Stimulated activated naive CD8-positive, alpha-beta T cell treated with anti-CD3 and anti-CD28 coated beads, Interleukin-15, Interleukin-2, amounts not matched to agents 100 U/mL and 50 U/mL, for 24 hours (primary cell): ENCODE measurements at regions not wholly inside any gene's neighbourhood (a gene's known extent, or its start where the extent isn't known, plus 50 kb on each side); places are given as distances from the start of the nearest gene placed in this dataset.

Experiments used
- ATAC-seq: fragments of 150-1000 bp; cut with Tn5 transposase; one replicate; pipeline ENCODE4 v1.10.0; 2021
- DNase-seq: peaks from one replicate; pipeline ENCODE4 v3.0.0; 2021

GRCh38 chr15:96672629-96673028 lies 342.1 kb downstream of the NR2F2 start:
- ATAC-seq (no peak), DNase-seq (no peak)

GRCh38 chr15:96678386-96678785 lies 347.9 kb downstream of the NR2F2 start:
- ATAC-seq: no peak

GRCh38 chr15:96687388-96688107 lies 357.0 kb downstream of the NR2F2 start:
- no peak for ATAC-seq

More at GRCh38 chr15:96678386-96678785, 347.9 kb downstream of the NR2F2 start:
- DNase-seq: no peak

GRCh38 chr15:96690733-96691132 lies 360.2 kb downstream of the NR2F2 start:
- ATAC-seq: no peak
- no peak for DNase-seq

More at GRCh38 chr15:96687388-96688107, 357.0 kb downstream of the NR2F2 start:
- no peak for DNase-seq

- ATAC-seq: no peak
These were observed 362.3 kb downstream of the NR2F2 start for GRCh38 chr15:96692826-96693225.

GRCh38 chr15:96693515-96693914 lies 363.0 kb downstream of the NR2F2 start:
- no peak for ATAC-seq
- DNase-seq: no peak

More at GRCh38 chr15:96692826-96693225, 362.3 kb downstream of the NR2F2 start:
- DNase-seq: no peak

GRCh38 chr15:96693990-96694517 lies 363.6 kb downstream of the NR2F2 start:
- ATAC-seq (no peak), DNase-seq (no peak)

GRCh38 chr15:96695426-96695825 lies 364.9 kb downstream of the NR2F2 start:
- ATAC-seq: no peak
- DNase-seq: no peak

- no peak for ATAC-seq
- DNase-seq: no peak
These were observed 369.4 kb downstream of the NR2F2 start for GRCh38 chr15:96699871-96700401.

GRCh38 chr15:96700555-96700954 lies 370.1 kb downstream of the NR2F2 start:
- ATAC-seq: no peak
- no peak for DNase-seq

- no peak for DNase-seq
These were observed 370.9 kb downstream of the NR2F2 start for GRCh38 chr15:96701443-96701842.

GRCh38 chr15:96701877-96702276 lies 371.4 kb downstream of the NR2F2 start:
- no peak for ATAC-seq
- no peak for DNase-seq

More at GRCh38 chr15:96701443-96701842, 370.9 kb downstream of the NR2F2 start:
- ATAC-seq: no peak

- ATAC-seq (no peak), DNase-seq (no peak)
These were observed 372.1 kb downstream of the NR2F2 start for GRCh38 chr15:96702589-96702988.

GRCh38 chr15:96703091-96703490 lies 372.6 kb downstream of the NR2F2 start:
- ATAC-seq (no peak), DNase-seq (no peak)

- DNase-seq (no peak), ATAC-seq (no peak)
These were observed 373.5 kb downstream of the NR2F2 start for GRCh38 chr15:96703794-96704550.

- DNase-seq: no peak
- ATAC-seq: no peak
These were observed 385.6 kb downstream of the NR2F2 start for GRCh38 chr15:96716075-96716474.

- ATAC-seq (no peak), DNase-seq (no peak)
These were observed 386.0 kb downstream of the NR2F2 start for GRCh38 chr15:96716478-96716877.

GRCh38 chr15:96720251-96720650 lies 389.8 kb downstream of the NR2F2 start:
- ATAC-seq (no peak), DNase-seq (no peak)

GRCh38 chr15:96720656-96721055 lies 390.2 kb downstream of the NR2F2 start:
- ATAC-seq (no peak), DNase-seq (no peak)

- ATAC-seq: no peak
- no peak for DNase-seq
These were observed 398.1 kb downstream of the NR2F2 start for GRCh38 chr15:96728591-96728990.

GRCh38 chr15:96732704-96733103 lies 402.2 kb downstream of the NR2F2 start:
- no peak for ATAC-seq

GRCh38 chr15:96733721-96734120 lies 403.2 kb downstream of the NR2F2 start:
- no peak for ATAC-seq
- DNase-seq: no peak

More at GRCh38 chr15:96732704-96733103, 402.2 kb downstream of the NR2F2 start:
- no peak for DNase-seq
